ENCODE measurements at regions not wholly inside any gene's neighbourhood (a gene's known extent, or its start where the extent isn't known, plus 50 kb on each side); places are given as distances from the start of the nearest gene placed in this dataset.

- no peak for TF ChIP-seq EZH2 (IDR thresholded peaks at IDR 0.05; ENCODE audit: low read depth, low read length, severe bottlenecking)
- TF ChIP-seq JUN (IDR thresholded peaks at IDR 0.05; ENCODE audit: low read depth, low read length): no peak
Measured at GRCh38 chr17:55883149-55883548, 132.3 kb downstream of the PCTP start (continued).
